ENCODE measurements at regions not wholly inside any gene's neighbourhood (a gene's known extent, or its start where the extent isn't known, plus 50 kb on each side); places are given as distances from the start of the nearest gene placed in this dataset.

GRCh38 chr9:88816591-88816990 is 174.7 kb upstream of the S1PR3 start:
- TF ChIP-seq POLR2AphosphoS5 (IDR thresholded peaks at IDR 0.05; ENCODE audit: low read depth, low read length) = no peak
- no peak for TF ChIP-seq POLR2A (IDR thresholded peaks at IDR 0.05; ENCODE audit: low read depth, low read length)
- TF ChIP-seq TAF1 (IDR thresholded peaks at IDR 0.05; ENCODE audit: borderline replicate concordance, low read depth, low read length) = no peak
